ENCODE measurements at regions not wholly inside any gene's neighbourhood (a gene's known extent, or its start where the extent isn't known, plus 50 kb on each side); places are given as distances from the start of the nearest gene placed in this dataset.
"Not testable (repeated sequence)": the region's sequence is repeated elsewhere in the genome, so short reads cannot be mapped to it uniquely, and the experiment has no call there.

DNA sequence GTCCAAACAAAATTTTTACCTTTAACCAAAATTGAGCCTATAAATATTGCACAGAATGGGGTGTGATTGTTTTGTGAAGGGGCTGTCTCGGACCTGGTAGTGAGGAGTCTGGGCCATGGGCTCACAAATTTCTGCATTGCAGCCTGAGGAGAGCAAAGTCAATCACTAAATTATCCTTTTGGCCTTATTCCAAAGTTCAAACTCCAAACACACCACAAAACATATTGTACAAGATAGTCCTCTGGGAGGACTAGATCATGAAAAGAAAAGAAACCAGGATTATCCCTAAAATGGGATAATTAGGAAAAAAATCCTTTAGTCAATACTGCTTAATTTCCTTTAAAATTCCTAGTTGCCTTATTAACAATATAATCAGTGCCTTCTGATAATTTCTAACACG lies 115.5 kb downstream of the BUB3 start:
- no peak for DNase-seq

- DNase-seq = no peak
These were observed 116.0 kb downstream of the BUB3 start for GRCh38 chr10:123270221-123270620.

- no peak for DNase-seq
These were observed 116.6 kb downstream of the BUB3 start for GRCh38 chr10:123270806-123271205.

DNA sequence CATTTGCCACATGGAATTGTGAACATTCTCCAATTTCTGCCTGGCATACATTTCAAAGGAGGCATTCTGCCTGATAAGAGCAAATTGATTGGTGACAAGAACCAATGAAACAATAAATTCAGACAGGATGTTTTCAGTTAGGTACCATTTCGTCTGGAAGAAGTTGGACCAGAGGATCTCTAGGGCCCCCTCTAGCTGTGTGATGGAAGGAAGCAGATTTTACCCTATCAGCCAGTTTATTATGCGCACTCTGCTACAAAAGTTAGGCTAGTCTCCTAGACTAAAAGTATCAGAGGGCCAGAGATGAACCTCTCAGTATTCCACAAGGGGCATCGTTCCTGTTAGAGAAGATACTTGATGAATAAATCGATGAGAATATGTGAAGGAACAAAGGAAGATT lies 118.0 kb downstream of the BUB3 start:
- no peak for DNase-seq

- DNase-seq = no peak
These were observed 120.3 kb downstream of the BUB3 start for GRCh38 chr10:123274306-123275135.

DNA sequence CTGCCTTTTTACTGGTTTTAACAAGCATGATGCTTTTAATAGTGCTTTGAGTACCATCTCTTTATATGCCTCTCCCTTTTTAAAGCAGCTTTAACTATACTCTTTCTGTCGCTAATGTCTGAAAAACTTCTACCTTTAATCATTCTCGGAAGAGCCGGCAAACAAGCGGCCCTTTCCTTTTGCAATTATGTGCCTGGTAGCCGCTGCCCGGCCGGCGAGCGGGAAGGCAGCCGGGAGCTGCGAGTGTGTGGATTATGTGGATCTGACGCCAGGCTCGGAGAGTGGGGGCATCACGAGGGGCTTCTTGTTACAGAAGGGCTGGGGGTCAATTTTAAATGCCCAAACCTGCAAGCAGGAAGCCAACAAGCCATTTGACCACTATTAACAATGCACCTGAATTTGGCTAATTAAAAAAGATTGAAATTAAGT lies 120.9 kb downstream of the BUB3 start:
- DNase-seq = peak in 3 of 56 donors; percentile 4 to 11 (median 9)

- no peak for DNase-seq
These were observed 124.2 kb downstream of the BUB3 start for GRCh38 chr10:123278445-123278844.

- DNase-seq = not testable (repeated sequence)
These were observed 129.2 kb downstream of the BUB3 start for GRCh38 chr10:123283371-123283770.

- DNase-seq = no peak
These were observed 129.8 kb downstream of the BUB3 start for GRCh38 chr10:123284022-123284421.

DNA sequence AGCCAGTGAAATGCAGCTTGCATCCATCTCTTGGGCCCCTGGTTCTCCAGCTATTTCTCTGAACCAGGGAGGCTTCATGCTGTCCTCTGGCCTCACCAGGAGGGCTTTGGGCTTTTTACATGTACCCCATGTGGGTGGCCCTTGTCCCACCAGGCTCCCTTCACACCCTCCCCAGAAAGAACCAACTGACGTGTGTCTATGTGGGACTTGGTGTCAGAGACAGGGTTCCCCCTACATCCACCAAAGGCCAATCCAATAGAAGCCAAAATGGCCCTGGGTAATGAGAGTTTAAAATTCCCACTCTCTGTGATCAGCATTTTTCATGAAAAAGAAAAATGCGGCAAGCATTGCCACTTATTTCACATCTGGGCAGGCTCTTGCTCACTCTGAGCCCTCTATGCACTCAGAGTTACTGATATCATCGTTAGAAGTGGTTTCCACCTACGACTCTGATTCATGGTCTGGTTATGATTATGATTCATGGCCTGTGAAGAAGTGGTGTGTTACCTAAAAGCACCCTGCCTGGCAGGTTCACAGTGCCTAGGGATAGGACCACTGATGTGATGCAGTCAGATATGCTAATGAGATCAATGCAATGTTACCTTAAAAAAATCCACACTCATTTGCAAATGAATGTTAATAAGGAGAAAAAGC lies 133.5 kb downstream of the BUB3 start:
- DNase-seq = no peak

GRCh38 chr10:123289432-123289831 lies 135.2 kb downstream of the BUB3 start:
- no peak for DNase-seq

DNA sequence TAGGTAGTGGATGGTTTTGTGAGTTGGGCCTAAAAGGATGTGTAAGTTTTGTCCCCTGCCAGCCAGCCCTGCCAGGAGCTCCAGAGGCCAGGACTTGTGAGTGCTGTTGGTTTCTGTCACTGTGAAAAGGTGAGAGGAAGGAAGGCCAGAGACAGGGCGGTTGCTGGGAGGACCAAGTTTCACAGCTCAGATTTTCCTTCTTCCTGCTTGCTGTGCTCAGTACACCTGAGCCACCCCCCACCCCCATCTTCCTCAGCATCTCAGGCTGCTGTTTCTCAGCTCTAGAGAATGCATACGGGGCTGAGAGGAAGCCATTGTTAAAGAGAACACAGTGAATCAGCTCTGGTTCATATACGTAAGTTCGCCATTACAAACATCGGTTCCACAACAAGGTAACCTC lies 139.9 kb downstream of the BUB3 start:
- DNase-seq = no peak

DNA sequence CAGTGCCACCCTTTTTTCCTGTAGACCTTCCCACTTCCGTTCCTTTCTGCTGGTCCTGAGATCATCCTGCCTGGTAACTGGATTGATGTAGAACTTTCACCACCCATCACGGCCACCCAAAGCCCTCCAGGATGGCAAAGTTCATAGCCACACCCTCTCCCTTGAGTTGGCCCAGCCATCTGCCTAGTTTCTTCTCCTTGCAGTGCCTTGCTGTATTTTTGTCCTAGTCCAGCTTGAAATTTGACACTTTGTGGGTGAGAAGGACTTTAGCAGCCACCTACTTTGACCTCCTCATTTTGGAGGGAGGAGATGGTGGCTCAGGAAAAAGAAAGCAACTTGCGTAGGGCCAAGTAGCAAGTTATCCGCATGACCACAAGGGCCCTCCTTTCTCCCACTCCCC lies 140.7 kb downstream of the BUB3 start:
- no peak for DNase-seq

- no peak for DNase-seq
These were observed 141.4 kb downstream of the BUB3 start for GRCh38 chr10:123295644-123296043.

- no peak for DNase-seq
These were observed 143.0 kb downstream of the BUB3 start for GRCh38 chr10:123297175-123297574.

GRCh38 chr10:123298583-123298982 lies 144.4 kb downstream of the BUB3 start:
- no peak for DNase-seq

GRCh38 chr10:123299598-123299997 lies 145.4 kb downstream of the BUB3 start:
- DNase-seq = no peak

DNA sequence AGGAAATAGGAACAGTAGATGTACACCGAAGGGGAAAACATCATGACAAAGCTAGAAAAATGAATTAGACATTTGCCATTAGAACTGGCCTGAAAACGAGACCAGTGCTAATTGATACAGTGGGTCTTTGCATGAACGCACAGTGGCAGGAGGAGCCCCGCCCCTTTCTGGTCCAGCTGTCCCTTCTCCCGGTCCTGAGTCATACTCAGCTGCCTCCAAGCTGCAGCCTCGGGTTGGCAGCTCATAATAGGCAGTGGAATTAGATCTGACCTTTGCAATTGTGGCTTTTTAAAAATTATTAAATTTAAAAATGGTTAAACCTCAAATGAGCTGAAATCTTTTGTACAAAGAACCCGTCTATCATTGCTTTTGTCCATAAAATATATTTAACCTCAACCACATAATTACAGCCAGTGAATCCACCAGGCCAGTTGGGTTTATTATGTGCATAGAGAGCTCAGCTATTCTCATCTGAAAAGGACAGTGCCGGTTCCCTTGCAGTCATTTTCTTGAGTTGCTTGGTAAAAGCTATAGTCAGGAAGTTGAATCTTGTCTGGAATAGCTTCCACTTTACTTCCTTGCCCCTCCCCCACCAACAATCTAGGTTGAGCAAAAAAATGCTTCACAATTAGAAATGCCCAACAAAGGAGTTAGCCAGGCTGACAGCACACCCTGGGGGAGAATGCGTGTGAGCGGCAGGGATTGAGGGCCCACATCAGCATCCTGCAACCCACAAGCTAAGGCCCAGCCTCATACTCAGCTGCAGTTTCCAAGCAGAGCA lies 147.1 kb downstream of the BUB3 start:
- DNase-seq = peak in 52 of 56 donors; percentile 8 to 91 (median 62)

DNA sequence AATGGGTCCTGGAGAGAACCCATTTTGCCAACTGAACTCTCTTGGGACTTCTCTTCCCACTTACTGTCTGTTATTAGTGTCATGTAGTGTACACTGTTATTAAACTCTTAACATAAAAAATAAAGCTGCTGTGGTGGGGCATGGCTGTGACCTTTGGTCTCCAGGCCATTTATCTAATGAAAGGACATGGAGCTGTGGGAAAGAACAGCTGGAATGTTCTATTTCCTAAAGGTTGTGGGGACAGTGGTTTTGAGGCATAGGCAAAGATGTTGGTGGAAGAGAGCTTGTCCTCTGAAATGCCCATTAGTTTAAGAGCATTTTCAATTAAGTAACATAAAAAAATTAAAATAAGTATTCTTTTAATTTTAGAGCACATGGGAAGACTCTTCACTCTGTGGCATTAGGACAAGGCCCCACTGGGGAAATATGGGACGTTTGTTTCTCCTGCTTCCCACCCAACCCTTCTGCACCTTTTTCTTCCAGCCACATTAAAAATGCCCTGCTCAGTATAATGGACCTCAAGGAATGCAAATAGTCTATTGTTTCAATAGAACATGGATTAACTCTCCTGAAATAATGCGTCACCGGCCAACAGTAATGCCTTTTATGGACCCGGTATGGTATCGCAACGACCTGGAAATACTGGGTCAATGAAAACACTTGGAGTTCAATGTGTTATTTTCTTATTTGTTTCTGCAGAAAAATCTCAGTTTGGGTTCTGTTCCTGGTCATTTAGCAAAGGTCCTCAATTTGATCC lies 149.6 kb downstream of the BUB3 start:
- DNase-seq = no peak

GRCh38 chr10:123305671-123306070 lies 151.5 kb downstream of the BUB3 start:
- DNase-seq = no peak

DNA sequence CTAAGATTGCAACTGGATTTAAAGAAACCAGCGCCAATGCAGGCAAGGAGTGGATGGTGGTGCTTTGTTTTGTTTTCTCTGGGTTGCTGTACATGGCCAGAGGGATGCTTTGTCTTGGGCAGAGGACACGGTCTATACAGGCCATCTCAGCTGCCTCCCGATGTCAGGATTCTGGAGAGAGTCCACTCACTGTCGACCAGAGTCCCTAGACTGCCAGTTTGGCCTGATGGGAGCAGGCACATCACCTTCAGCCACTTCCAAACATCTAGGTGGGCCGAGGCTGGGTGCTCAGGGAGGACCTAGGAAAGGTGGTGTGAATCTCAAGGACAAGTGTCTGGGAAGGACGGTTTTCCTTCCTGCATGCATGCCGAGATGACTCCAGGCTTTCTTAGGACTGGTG lies 152.1 kb downstream of the BUB3 start:
- no peak for DNase-seq
